Fibroblast of upper back skin (primary cell): ENCODE measurements at regions not wholly inside any gene's neighbourhood (a gene's known extent, or its start where the extent isn't known, plus 50 kb on each side); places are given as distances from the start of the nearest gene placed in this dataset.

Source experiments
- DNase-seq: peaks from one replicate; pipeline ENCODE4 v3.0.0-alpha.2; 2013

- no peak for DNase-seq
Observed at GRCh38 chr12:82034769-82035168, 275.6 kb upstream of the PPFIA2 start.

- no peak for DNase-seq
Observed at GRCh38 chr12:82029936-82030335, 270.8 kb upstream of the PPFIA2 start.

DNA sequence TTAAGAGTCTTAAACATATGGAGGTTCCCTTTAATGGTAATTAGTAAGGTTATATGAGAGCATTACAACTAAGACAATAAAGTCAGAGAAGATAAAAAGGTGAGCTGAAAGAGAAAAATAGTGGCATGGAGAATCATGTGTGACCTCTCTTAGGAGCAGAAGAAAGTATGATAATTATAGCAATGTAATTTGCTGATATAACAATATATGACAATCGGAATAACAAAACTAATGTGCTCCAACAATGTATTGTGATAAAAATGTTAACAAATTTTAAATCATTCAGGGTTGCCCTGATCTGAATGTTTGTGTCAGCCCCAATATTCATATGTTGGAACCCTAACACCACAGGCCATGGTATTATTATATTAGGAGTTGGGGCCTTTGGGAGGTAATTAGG, 269.6 kb upstream of the PPFIA2 start:
- DNase-seq = no peak

DNA sequence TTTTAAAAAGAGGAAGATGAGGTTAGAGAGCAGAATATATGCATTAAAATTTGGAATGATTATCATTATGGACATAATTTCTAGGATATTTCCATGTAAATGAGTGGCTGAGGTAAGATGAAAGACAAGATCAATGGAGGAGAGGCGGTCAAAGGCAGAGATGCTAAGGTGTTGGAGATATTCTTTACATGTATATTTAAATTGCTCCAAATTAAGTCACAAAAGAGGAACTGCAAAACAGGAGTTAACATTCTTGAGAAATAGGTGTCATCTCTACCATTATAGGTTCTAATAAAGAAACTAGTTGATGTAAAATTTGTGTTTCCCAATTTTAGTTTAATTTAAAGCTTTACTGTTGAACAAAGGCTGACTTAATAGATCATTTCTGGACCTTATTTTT, 268.5 kb upstream of the PPFIA2 start:
- DNase-seq = no peak

- DNase-seq = no peak
Observed at GRCh38 chr12:82025462-82025861, 266.3 kb upstream of the PPFIA2 start.

GRCh38 chr12:82019533-82019932, 260.4 kb upstream of the PPFIA2 start:
- no peak for DNase-seq

GRCh38 chr12:82015623-82016347, 256.6 kb upstream of the PPFIA2 start:
- peak; percentile 2 for DNase-seq

DNA sequence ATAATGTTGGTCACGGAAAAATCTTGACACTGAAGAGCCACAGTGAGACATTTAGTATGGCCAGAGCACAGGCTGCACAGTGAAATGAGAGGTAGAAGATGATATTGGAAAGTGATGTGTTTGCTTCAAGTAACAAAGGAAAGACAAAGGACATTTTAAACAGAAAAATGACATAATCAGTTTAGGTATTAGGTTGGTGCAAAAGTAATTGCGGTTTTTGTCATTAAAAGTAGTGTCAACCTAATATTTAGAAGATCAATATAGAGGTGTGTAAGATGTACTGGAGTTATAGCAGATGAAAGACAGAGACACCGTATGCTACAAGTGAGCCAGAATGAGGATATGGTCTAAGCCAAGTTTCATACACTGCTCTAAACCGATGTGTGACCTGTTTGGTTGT, 253.0 kb upstream of the PPFIA2 start:
- no peak for DNase-seq

GRCh38 chr12:82009524-82009923, 250.4 kb upstream of the PPFIA2 start:
- DNase-seq = no peak

GRCh38 chr12:82008251-82008650, 249.1 kb upstream of the PPFIA2 start:
- DNase-seq = peak; percentile 14

DNA sequence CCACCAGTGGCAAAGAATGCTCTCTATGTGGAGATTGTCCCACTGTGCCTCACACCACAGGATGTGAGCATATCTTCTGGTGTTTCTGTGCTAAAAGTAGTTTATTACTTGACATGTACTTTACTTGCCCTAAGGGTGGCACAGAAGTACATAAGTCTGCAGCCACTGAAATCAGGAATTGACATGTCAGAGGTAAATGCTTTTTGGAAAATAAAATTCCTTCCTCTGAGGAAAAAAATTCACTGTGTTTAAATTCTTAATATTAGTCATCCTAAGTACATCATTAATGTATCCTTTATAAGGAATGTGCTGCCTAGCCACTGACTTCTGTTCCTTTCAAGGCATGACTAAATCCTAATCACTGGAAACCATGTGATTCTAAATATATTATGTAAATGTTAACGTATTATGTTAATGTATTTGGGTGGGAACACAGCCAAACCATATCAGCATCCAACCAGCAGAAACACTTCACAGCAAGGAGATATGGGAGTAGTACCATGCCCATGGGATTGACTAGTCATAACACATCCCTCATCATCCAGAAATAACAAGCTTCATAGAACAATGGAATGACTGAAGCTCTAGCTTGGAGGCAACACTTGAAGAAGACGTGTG, 239.7 kb upstream of the PPFIA2 start:
- DNase-seq = peak; percentile 80

- DNase-seq = no peak
Observed at GRCh38 chr12:81992461-81992860, 233.3 kb upstream of the PPFIA2 start.

GRCh38 chr12:81991868-81992267, 232.7 kb upstream of the PPFIA2 start:
- no peak for DNase-seq

DNA sequence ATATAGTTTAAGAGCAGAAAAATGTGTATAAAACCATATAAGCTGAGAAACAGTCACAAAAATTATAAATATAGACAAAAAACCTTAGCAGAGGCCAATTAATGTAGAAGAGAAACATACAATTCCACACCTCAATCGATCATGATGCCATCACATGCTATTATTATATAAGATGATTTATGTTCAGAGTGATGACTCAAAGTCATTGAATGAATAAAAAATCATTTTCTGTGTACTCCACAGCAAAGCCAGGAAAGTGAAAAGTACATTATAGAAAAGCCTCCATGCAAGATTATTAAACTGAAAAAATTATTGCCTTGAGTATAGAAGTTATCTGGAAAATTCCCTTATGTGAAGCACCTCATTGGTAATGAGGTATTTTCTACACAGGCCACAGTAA, 229.2 kb upstream of the PPFIA2 start:
- DNase-seq = no peak

DNA sequence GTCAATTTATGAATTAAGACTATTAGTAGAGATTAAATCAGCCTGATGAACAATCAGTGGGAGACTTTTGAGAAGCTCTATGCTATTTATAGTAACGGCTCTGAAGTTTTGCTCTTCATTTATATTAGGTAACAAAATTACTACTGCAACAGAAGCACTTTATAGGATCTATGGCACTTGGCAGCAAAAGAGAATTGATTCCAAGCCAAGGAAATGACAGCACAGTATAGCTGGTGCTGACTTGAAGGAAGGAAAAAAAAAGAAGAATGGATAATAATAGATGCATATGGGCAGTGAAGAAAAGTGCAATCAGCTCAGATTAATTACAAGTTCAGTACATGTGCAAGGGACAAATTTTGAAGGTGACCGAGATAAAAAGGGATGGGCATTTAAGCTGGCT, 228.2 kb upstream of the PPFIA2 start:
- DNase-seq = no peak

- DNase-seq = no peak
Observed at GRCh38 chr12:81976661-81977060, 217.5 kb upstream of the PPFIA2 start.

DNA sequence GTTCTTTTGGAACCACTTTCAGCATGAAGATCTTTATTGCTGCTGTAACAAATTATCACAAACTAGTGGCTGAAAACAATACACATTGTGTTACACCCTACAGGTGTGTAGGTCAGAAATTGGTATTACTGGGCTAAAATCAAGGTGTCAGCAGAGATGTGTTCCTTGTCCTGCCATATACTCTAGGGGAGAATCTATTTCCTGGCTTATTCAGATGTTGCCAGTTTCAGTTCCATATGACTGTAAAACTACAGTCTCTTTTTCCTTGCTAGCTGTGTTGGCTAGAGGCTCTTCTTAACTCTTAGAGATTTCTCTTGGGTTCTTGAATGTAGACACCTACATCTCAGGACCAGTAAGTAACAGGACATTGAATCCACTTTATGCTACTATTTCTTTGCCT, 215.6 kb upstream of the PPFIA2 start:
- no peak for DNase-seq

DNA sequence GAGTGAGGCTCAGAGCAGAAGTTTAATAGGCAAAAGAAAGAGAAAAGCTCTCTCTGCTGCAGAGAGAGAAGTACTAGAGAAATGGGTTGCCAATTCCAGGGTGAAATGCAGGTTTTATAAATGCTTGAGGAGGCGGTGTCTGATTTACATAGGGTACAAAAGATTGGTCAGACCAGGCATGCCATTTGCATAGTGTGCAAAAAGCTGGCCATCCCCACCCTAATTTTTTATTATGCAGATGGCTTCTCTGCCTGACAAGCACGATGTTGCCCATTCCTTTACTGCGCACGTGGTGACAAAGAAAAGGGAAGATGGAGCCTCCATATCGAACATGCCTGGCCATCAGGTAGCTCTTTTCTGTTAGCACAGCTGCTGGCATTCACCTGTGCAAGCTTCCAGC, 209.3 kb upstream of the PPFIA2 start:
- DNase-seq = no peak

GRCh38 chr12:81963636-81964035, 204.5 kb upstream of the PPFIA2 start:
- no peak for DNase-seq

- DNase-seq = no peak
Observed at GRCh38 chr12:81963026-81963425, 203.9 kb upstream of the PPFIA2 start.

GRCh38 chr12:81962126-81962856, 203.1 kb upstream of the PPFIA2 start:
- no peak for DNase-seq

DNA sequence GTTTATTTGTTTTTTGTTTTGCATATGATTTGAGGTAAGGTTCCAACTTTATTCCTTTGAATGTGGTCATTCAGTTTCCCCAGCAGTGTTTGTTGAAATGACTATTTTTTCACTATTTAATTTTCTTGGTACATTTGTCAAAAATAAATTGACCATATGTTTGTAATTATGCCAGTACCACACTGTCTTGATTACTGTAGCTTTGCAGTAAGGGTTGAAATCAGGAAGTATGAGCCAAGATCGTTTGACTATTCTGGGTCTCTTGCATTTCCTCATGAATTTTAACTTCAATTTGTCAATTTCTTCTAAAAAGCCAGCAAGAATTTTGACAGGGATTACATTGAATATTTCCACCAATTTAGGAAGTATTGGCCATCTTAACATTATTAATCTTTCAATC, 199.3 kb upstream of the PPFIA2 start:
- DNase-seq = no peak

GRCh38 chr12:81957631-81958030, 198.5 kb upstream of the PPFIA2 start:
- peak; percentile 0 for DNase-seq

DNA sequence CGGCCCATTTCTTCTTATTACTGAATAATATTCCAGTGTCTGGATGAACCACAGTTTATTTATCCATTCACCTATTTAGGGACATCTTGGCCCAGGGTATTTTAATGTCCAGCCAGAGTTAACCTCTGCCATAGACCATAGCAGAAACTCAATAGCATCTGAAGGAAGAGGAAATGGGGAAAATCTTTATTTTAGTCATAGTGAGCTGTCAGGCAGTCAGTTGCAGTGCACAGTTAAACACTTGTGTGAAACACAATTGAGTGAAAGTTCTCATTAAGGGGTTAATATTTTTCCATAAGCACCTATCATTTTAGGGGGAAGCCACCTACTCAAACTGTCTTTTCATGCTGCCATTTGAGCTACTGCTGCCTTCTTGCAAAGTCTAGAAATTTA, 197.3 kb upstream of the PPFIA2 start:
- no peak for DNase-seq
